ENCODE measurements at regions not wholly inside any gene's neighbourhood (a gene's known extent, or its start where the extent isn't known, plus 50 kb on each side); places are given as distances from the start of the nearest gene placed in this dataset.

DNA sequence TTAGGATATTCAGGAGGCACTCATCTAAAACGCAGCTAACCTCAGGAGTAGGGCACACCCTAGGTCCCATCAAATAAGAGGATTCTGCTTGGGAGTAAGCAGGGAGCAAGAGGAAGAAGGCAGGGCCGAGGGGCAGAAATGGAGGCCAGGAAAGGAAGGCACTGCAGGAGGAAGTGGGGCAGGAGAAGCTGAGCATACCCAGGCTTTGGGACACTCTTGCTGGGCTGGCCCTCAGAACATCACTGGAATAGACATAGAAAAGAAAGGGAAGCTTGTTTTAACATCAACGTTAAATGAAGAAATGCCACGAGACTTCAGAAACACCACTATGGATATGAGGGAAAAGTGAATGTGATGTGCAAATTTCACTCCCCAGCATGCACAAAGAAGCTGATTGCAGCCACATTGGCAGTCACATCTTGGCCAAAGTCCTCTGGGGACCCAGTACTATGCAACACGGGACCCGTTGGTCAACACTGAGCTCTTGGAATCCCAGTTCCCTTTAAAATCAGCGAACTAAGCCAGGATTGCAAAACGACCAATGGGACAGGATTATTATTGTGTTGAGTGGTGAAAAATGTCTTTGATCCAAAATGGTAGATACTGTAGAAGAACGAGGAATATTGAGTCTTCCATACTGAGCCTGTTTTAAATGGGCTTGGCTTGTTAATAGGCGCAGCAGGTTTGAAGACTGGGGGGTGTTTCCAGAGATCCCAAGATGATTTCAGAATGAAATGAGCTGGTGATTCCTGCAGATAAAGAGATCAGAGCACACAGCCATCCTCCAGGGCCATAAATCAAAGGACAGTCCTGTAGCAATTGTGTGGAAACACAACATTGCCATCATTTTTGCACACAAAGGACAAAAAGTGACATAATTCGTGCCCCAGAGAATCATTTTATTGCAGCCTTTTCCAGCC is 152.4 kb downstream of the TOMM20 start:
- Histone ChIP-seq H3K36me3 (no peaks in the 10 kb centered on the region), H3K4me1 (peaks cover 19 to 37% of the 10 kb centered on the region in 2 donors), H3K9me3 (no peaks in the 10 kb centered on the region), H3K4me3 (no peak overlapping the region), H3K27me3 (no peaks in the 10 kb centered on the region), H3K27ac (peak overlapping the region; percentile 65 to 89)
- intact Hi-C loops (cut with DNase I; ENCODE audit: low total_unique reads): loop anchor here (5.0 to 10.0 kb wide), 2 partner anchors 96 to 371 kb away; no protein-coding TSS in a partner anchor
- TF ChIP-seq, protein P1, sequence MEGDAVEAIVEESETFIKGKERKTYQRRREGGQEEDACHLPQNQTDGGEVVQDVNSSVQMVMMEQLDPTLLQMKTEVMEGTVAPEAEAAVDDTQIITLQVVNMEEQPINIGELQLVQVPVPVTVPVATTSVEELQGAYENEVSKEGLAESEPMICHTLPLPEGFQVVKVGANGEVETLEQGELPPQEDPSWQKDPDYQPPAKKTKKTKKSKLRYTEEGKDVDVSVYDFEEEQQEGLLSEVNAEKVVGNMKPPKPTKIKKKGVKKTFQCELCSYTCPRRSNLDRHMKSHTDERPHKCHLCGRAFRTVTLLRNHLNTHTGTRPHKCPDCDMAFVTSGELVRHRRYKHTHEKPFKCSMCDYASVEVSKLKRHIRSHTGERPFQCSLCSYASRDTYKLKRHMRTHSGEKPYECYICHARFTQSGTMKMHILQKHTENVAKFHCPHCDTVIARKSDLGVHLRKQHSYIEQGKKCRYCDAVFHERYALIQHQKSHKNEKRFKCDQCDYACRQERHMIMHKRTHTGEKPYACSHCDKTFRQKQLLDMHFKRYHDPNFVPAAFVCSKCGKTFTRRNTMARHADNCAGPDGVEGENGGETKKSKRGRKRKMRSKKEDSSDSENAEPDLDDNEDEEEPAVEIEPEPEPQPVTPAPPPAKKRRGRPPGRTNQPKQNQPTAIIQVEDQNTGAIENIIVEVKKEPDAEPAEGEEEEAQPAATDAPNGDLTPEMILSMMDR (IDR thresholded peaks at IDR 0.05): no peak
- TF ChIP-seq POLR2AphosphoS5 (IDR thresholded peaks at IDR 0.05): peak in 1 of 3 donors; percentile 70
- no peak for DNase-seq (ENCODE audit: low spot score in 2 of 2)

DNA sequence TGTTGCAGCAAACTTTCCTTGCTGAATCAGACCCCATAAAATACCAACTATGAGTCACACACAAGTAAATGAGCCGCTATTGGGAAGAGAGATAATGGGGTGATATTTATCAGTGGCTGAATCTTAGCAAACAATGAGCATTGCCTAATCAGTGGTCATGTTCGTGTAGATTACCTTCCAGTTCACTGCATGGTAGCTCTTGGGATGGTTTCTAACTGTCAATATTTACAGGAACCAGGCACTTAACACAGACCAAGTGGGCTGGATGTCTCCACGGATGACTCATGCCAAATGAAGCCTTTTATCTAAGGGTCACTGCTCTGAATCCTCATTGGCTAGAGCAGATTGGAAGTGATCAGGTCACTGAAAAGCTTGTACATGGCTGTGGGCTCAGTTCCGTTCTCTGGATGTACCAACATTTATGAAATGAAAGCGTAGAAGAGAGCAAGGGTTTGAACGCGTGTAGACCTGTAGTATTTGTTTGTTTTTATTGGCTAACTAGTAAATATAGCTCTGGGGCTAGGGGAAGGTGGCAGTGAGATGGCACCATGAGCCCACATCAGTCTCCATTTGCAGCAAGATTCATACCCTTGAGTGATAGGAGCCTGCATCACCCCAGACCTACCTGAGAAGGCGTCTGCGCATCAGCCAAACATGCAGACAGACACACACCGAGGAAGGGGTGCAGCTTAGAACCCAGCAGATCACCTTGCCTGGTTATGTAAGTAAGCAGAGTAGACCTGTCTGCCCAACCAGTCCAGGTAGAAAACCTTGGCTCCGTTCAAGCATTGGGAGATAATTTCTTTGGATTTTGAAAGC is 153.3 kb downstream of the TOMM20 start:
- Histone ChIP-seq H3K27me3 (no peaks in the 10 kb centered on the region), H3K4me1 (peaks cover 13 to 31% of the 10 kb centered on the region in 2 donors), H3K4me3 (no peak overlapping the region), H3K9me3 (no peaks in the 10 kb centered on the region), H3K36me3 (no peaks in the 10 kb centered on the region), H3K27ac (peak overlapping the region; percentile 65 to 89)
- intact Hi-C loops (cut with DNase I; ENCODE audit: low total_unique reads): loop anchor here (5.0 to 10.0 kb wide), 2 partner anchors 97 to 371 kb away; no protein-coding TSS in a partner anchor
- no peak for DNase-seq (ENCODE audit: low spot score in 2 of 2)
- no peak for TF ChIP-seq POLR2AphosphoS5 (IDR thresholded peaks at IDR 0.05)
- TF ChIP-seq POLR2A (IDR thresholded peaks at IDR 0.05): no peak
- TF ChIP-seq, protein P1 (IDR thresholded peaks at IDR 0.05): no peak

DNA sequence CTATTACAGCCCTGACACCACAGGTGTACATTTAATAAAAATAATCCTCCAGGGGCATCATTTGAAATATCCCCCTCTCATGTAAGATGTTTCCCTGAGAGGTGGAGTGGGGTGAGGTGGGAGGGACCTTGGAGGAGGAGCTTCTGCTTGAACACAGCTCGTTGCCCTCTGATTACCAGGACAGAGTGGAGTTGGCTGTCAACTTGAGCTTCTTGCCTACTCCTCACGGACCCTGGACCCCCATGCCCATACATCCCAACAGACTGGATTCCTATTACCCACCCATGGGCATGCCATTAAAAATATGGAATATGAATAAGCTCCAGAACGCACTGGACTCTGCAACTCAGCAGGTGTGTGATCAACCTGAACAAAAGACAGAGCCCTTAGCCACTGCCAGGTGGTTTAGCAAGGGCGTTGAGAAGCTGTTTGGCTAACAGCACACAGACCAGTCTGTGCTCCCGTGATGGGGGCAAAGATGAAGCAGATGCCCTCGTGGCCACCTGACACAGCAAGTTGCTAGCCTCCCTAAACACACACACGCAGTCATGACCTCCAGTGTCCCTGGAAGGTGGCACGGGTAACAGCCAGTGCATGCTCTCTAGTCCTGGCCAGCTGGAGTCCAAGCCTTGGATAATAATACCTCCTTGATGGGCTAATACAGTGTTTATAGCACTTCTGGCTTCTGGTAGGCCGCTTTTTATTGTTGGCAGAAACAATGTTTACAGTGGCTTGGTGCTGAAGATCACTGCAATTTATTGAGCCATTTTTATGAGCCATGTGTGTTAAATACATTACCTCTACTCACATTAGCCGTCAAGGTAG is 155.0 kb downstream of the TOMM20 start:
- Histone ChIP-seq H3K27me3 (no peaks in the 10 kb centered on the region), H3K4me3 (no peak overlapping the region), H3K4me1 (peaks cover 5 to 34% of the 10 kb centered on the region in 2 donors), H3K27ac (peak overlapping the region; percentile 56 to 89), H3K9me3 (no peaks in the 10 kb centered on the region), H3K36me3 (no peaks in the 10 kb centered on the region)
- no peak for DNase-seq (ENCODE audit: low spot score in 2 of 2)
- TF ChIP-seq, protein P1 (IDR thresholded peaks at IDR 0.05): no peak
- TF ChIP-seq POLR2A (IDR thresholded peaks at IDR 0.05) (no peak), POLR2AphosphoS5 (IDR thresholded peaks at IDR 0.05) (no peak)
- intact Hi-C loops (cut with DNase I; ENCODE audit: low total_unique reads): loop anchor here (10.0 kb wide), 1 partner anchor 369 kb away; no protein-coding TSS in a partner anchor

DNA sequence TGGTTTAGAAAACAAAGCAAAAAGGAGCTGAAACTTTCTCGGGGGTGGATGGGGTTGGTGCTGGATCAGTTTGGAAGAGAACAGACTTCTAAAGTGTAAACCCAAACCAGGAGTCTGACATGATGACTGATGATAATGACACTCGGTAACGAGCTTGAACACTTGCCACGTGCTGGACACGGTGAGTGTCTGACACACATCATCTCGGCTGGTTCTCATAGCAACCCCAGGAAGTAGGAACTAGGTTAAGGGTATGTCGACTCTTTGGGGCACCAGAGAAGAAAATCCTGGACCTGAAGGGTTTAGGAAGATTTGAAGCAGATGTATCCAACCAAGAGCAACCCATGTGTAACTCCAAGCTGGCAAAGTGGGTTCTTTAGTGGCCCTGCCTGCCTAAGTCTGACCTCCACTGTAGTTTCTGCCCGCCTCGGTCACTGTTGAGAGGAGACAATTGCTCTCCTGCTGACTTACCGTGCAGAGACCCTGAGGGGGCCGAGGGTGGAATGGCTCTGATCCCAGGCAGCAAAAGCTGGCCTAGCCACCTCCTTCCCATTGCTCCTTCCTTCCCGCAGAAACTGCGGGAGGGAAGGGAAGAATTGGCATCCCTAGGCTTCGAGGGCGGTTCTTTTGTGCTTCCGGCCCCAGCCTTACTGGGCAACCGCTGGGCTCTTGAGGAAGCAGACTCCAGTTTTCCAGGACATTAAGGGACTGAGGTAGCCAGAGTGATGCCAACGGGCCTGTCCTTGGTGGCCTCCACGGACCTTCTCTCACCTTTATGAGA is 156.0 kb downstream of the TOMM20 start:
- no peaks in the 10 kb centered on the region for H3K27me3 ChIP-seq
- H3K36me3 ChIP-seq: no peaks in the 10 kb centered on the region
- no peak overlapping the region for H3K4me3 ChIP-seq
- no peaks in the 10 kb centered on the region for H3K9me3 ChIP-seq
- peaks cover 5 to 25% of the 10 kb centered on the region in 2 donors for H3K4me1 ChIP-seq
- no peak for TF ChIP-seq POLR2A (IDR thresholded peaks at IDR 0.05)
- TF ChIP-seq, protein P1 (IDR thresholded peaks at IDR 0.05): no peak
- no peak for TF ChIP-seq POLR2AphosphoS5 (IDR thresholded peaks at IDR 0.05)
- intact Hi-C loops (cut with DNase I; ENCODE audit: low total_unique reads): loop anchor here (10.0 kb wide), 1 partner anchor 368 kb away; no protein-coding TSS in a partner anchor
- H3K27ac ChIP-seq: peak overlapping the region; percentile 16 to 89
- DNase-seq (ENCODE audit: low spot score in 2 of 2): no peak

Measured in breast epithelium (tissue), 4 donors.